ENCODE measurements at regions not wholly inside any gene's neighbourhood (a gene's known extent, or its start where the extent isn't known, plus 50 kb on each side); places are given as distances from the start of the nearest gene placed in this dataset.

DNA sequence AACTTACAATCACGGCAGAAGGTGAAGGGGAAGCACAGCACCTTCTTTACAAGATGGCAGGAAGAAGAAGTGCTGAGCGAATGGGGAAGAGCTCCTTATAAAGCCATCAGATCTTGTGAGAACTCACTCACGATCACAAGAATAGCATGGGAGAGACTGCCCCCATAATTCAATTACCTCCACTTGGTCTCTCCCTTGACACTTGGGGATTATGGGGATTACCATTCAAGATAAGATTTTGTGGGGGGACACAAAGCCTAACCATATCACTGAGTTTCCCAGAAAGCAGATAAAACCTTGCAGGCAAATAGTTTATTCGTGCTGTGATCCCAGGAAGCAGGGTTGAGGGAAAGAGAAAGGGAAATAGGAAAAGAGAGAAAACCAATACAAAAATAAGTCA, 69.0 kb upstream of the GYPA start:
- Histone ChIP-seq H3K4me1 (no peaks in the 10 kb centered on the region), H3K27ac (no peak overlapping the region), H3K4me3 (no peak overlapping the region), H3K36me3 (no peaks in the 10 kb centered on the region), H3K9me3 (no peaks in the 10 kb centered on the region), H3K27me3 (no peaks in the 10 kb centered on the region)
- WGBS, 2 donors: 75 to 84% methylated on average over 4 of the region's 4 CpGs
- ATAC-seq (ENCODE audit: low FRiP score in 2 of 2): no peak
- no peak for DNase-seq
- TF ChIP-seq CTCF (IDR thresholded peaks at IDR 0.05) (no peak), POLR2A (IDR thresholded peaks at IDR 0.05) (no peak), EP300 (IDR thresholded peaks at IDR 0.05) (no peak), POLR2AphosphoS5 (IDR thresholded peaks at IDR 0.05) (no peak)

- H3K4me1 ChIP-seq: no peaks in the 10 kb centered on the region
- ATAC-seq (ENCODE audit: low FRiP score in 2 of 2) (no peak), DNase-seq (no peak)
- no peaks in the 10 kb centered on the region for H3K27me3 ChIP-seq
- no peaks in the 10 kb centered on the region for H3K36me3 ChIP-seq
- no peak for TF ChIP-seq CTCF (IDR thresholded peaks at IDR 0.05)
- TF ChIP-seq POLR2AphosphoS5 (IDR thresholded peaks at IDR 0.05): no peak
- no peak for TF ChIP-seq EP300 (IDR thresholded peaks at IDR 0.05)
- TF ChIP-seq POLR2A (IDR thresholded peaks at IDR 0.05): no peak
- H3K9me3 ChIP-seq: no peaks in the 10 kb centered on the region
- no peak overlapping the region for H3K4me3 ChIP-seq
- 84 to 93% methylated on average over 4 of the region's 4 CpGs for WGBS, 2 donors
- no peak overlapping the region for H3K27ac ChIP-seq
Measured at GRCh38 chr4:144213371-144213770, 72.9 kb upstream of the GYPA start.

GRCh38 chr4:144223149-144223548, 82.6 kb upstream of the GYPA start:
- 76 to 94% methylated on average over 1 of the region's 1 CpG for WGBS, 2 donors
- DNase-seq (no peak), ATAC-seq (ENCODE audit: low FRiP score in 2 of 2) (peak in 1 of 2 donors; percentile 48)
- Histone ChIP-seq H3K36me3 (no peaks in the 10 kb centered on the region), H3K4me1 (no peaks in the 10 kb centered on the region), H3K4me3 (no peak overlapping the region), H3K9me3 (no peaks in the 10 kb centered on the region), H3K27ac (no peak overlapping the region), H3K27me3 (no peaks in the 10 kb centered on the region)
- no peak for TF ChIP-seq EP300 (IDR thresholded peaks at IDR 0.05)
- TF ChIP-seq POLR2A (IDR thresholded peaks at IDR 0.05): no peak
- no peak for TF ChIP-seq CTCF (IDR thresholded peaks at IDR 0.05)
- no peak for TF ChIP-seq POLR2AphosphoS5 (IDR thresholded peaks at IDR 0.05)

GRCh38 chr4:144223661-144224060, 83.1 kb upstream of the GYPA start:
- H3K27me3 ChIP-seq: no peaks in the 10 kb centered on the region
- no peak overlapping the region for H3K4me3 ChIP-seq
- H3K27ac ChIP-seq: no peak overlapping the region
- DNase-seq (no peak), ATAC-seq (ENCODE audit: low FRiP score in 2 of 2) (no peak)
- no peak for TF ChIP-seq CTCF (IDR thresholded peaks at IDR 0.05)
- TF ChIP-seq POLR2A (IDR thresholded peaks at IDR 0.05): no peak
- no peak for TF ChIP-seq POLR2AphosphoS5 (IDR thresholded peaks at IDR 0.05)
- TF ChIP-seq EP300 (IDR thresholded peaks at IDR 0.05): no peak
- 80 to 84% methylated on average over 2 of the region's 2 CpGs for WGBS, 2 donors
- H3K4me1 ChIP-seq: no peaks in the 10 kb centered on the region
- no peaks in the 10 kb centered on the region for H3K9me3 ChIP-seq
- no peaks in the 10 kb centered on the region for H3K36me3 ChIP-seq

DNA sequence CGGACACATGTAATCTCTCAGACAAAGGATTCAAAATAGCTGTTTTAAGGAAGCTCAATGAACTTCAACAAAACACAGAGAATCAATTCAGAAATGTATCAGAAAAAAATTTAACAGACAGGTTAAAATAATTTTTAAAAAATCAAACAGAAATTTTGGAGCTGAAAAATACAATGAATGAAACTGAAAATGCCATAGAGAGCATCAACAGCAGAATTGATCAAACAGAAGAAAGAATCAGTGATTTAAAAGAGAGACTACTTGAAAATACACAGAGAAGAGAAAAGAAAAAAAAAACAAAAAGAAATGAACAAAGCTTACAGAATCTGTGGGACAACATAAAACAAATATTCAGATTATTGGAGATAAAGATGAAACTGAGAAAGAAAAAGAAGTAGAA, 118.8 kb upstream of the GYPA start:
- WGBS, 2 donors: 94 to 100% methylated on average over 1 of the region's 1 CpG

More for the DNA sequence above, 118.8 kb upstream of the GYPA start:
- Histone ChIP-seq H3K36me3 (no peaks in the 10 kb centered on the region), H3K4me1 (no peaks in the 10 kb centered on the region), H3K9me3 (peaks cover 0 to 5% (median 1%) of the 10 kb centered on the region in 4 donors), H3K27me3 (no peaks in the 10 kb centered on the region), H3K4me3 (no peak overlapping the region), H3K27ac (no peak overlapping the region)
- TF ChIP-seq EP300 (IDR thresholded peaks at IDR 0.05): no peak
- no peak for TF ChIP-seq CTCF (IDR thresholded peaks at IDR 0.05)
- TF ChIP-seq POLR2AphosphoS5 (IDR thresholded peaks at IDR 0.05): no peak
- no peak for TF ChIP-seq POLR2A (IDR thresholded peaks at IDR 0.05)
- no peak for ATAC-seq (ENCODE audit: low FRiP score in 2 of 2)
- DNase-seq: no peak

All from upper lobe of left lung (tissue), 6 donors.